Breast epithelium (tissue), 4 donors: ENCODE measurements at regions not wholly inside any gene's neighbourhood (a gene's known extent, or its start where the extent isn't known, plus 50 kb on each side); places are given as distances from the start of the nearest gene placed in this dataset.

ENCODE experiments used
- DNase-seq, 2 donors: peaks; one replicate each; pipeline ENCODE4 v3.0.0-alpha.2; 2019; ENCODE audit warnings: low spot score in 2 of 2
- H3K27ac ChIP-seq, 2 donors: fragments of 200-600 bp; sonication (generic) in 1 of 2; one replicate each; pipeline ENCODE4 v1.5.1; 2016 to 2019; ENCODE audit warnings: mild to moderate bottlenecking in 1 of 2
- H3K27me3 ChIP-seq, 2 donors: fragments of 200-600 bp; sonication (generic) in 1 of 2; one replicate each; pipeline versions ENCODE4 v1.5.1 to v1.6.0; 2017 to 2019; ENCODE audit warnings: control low read depth in 1 of 2, mild to moderate bottlenecking in 1 of 2
- H3K36me3 ChIP-seq: fragments of 200-600 bp; one replicate; pipeline ENCODE4 v1.5.1; 2019
- H3K4me1 ChIP-seq, 2 donors: fragments of 200-600 bp; sonication (generic); one replicate each; pipeline ENCODE4 v1.5.1; 2016 to 2019; ENCODE audit warnings: control low read depth in 1 of 2
- H3K4me3 ChIP-seq, 3 donors: fragments of 200-600 bp; sonication (generic); 1 replicate in 2 of 3; 2 replicates in 1 of 3; pipeline ENCODE4 v1.5.1; 2016 to 2019; ENCODE audit warnings: mild to moderate bottlenecking in 3 of 3, moderate library complexity in 2 of 3
- H3K9me3 ChIP-seq, 2 donors: fragments of 200-600 bp; sonication (generic) in 1 of 2; one replicate each; pipeline ENCODE4 v1.5.1; 2016 to 2019; ENCODE audit warnings: control low read depth in 1 of 2
- POLR2A ChIP-seq: fragments of 450-650 bp; IDR thresholded peaks from one replicate; pipeline ENCODE4 v1.6.1; 2016; ENCODE audit warnings: antibody characterized with exemption, mild to moderate bottlenecking, moderate library complexity
- POLR2AphosphoS5 ChIP-seq, 3 donors: sonication (generic); formaldehyde crosslinking; IDR thresholded peaks; one replicate each; pipeline ENCODE4 v1.6.1; 2017; ENCODE audit warnings: antibody characterized with exemption in 3 of 3
- intact Hi-C: fragments of 100-400 bp; cut with DNase I; formaldehyde crosslinking; loops from one replicate; pipeline ENCODE4 v1.15.1; 2023; ENCODE audit warnings: low total_unique reads
- TF ChIP-seq, protein P1 (sequence below), 3 donors: fragments of 450-650 bp; IDR thresholded peaks; one replicate each; pipeline ENCODE4 v1.5.1; 2016 to 2017; ENCODE audit warnings: antibody characterized with exemption in 3 of 3, mild to moderate bottlenecking in 3 of 3, moderate library complexity in 3 of 3

DNA sequence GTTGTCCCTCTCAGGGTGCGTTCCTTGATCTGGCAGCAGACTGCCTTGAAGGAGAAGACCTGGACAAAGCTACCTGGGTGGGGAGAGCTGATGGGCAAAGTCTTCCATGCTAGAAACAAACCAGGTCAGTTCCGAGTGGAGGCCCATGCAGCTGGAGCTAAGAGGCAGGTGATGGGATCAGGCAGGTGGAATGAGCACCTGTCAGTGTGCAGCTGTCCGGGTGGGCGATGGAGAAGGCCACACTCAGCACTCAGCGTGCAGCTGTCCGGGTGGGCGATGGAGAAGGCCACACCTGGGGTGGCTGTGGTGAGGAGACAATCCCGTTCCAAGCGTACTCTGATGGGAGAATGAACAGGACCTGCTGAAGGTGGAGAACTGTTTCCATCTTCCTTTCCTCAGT is 237.3 kb upstream of the MYT1L start:
- no peak for TF ChIP-seq POLR2A
- TF ChIP-seq POLR2AphosphoS5 (IDR thresholded peaks at IDR 0.05) = no peak
- TF ChIP-seq, protein P1, sequence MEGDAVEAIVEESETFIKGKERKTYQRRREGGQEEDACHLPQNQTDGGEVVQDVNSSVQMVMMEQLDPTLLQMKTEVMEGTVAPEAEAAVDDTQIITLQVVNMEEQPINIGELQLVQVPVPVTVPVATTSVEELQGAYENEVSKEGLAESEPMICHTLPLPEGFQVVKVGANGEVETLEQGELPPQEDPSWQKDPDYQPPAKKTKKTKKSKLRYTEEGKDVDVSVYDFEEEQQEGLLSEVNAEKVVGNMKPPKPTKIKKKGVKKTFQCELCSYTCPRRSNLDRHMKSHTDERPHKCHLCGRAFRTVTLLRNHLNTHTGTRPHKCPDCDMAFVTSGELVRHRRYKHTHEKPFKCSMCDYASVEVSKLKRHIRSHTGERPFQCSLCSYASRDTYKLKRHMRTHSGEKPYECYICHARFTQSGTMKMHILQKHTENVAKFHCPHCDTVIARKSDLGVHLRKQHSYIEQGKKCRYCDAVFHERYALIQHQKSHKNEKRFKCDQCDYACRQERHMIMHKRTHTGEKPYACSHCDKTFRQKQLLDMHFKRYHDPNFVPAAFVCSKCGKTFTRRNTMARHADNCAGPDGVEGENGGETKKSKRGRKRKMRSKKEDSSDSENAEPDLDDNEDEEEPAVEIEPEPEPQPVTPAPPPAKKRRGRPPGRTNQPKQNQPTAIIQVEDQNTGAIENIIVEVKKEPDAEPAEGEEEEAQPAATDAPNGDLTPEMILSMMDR (IDR thresholded peaks at IDR 0.05) = no peak
- Histone ChIP-seq H3K9me3 (no peaks in the 10 kb centered on the region), H3K36me3 (no peaks in the 10 kb centered on the region), H3K4me1 (no peaks in the 10 kb centered on the region), H3K27ac (no peak overlapping the region), H3K27me3 (no peaks in the 10 kb centered on the region), H3K4me3 (no peak overlapping the region)
- intact Hi-C loops = no loop called here
- no peak for DNase-seq

- DNase-seq = no peak
- Histone ChIP-seq H3K4me1 (no peaks in the 10 kb centered on the region), H3K9me3 (no peaks in the 10 kb centered on the region), H3K36me3 (no peaks in the 10 kb centered on the region), H3K27ac (no peak overlapping the region), H3K4me3 (no peak overlapping the region), H3K27me3 (no peaks in the 10 kb centered on the region)
- intact Hi-C loops = no loop called here
- TF ChIP-seq, protein P1 (IDR thresholded peaks at IDR 0.05) = no peak
- TF ChIP-seq POLR2A = no peak
- TF ChIP-seq POLR2AphosphoS5 (IDR thresholded peaks at IDR 0.05) = no peak
Observed at GRCh38 chr2:2567776-2568175, 236.7 kb upstream of the MYT1L start.

GRCh38 chr2:2566396-2567323 is 235.6 kb upstream of the MYT1L start:
- H3K4me3 ChIP-seq = no peak overlapping the region

GRCh38 chr2:2565671-2566070 is 234.6 kb upstream of the MYT1L start:
- no peak overlapping the region for H3K27ac ChIP-seq
- TF ChIP-seq POLR2AphosphoS5 (IDR thresholded peaks at IDR 0.05) (no peak), POLR2A (no peak)
- TF ChIP-seq, protein P1 (IDR thresholded peaks at IDR 0.05) = no peak
- H3K36me3 ChIP-seq = no peaks in the 10 kb centered on the region
- DNase-seq = no peak
- intact Hi-C loops = no loop called here
- no peaks in the 10 kb centered on the region for H3K27me3 ChIP-seq
- H3K9me3 ChIP-seq = no peaks in the 10 kb centered on the region
- H3K4me3 ChIP-seq = no peak overlapping the region
- no peaks in the 10 kb centered on the region for H3K4me1 ChIP-seq

More at GRCh38 chr2:2566396-2567323, 235.6 kb upstream of the MYT1L start:
- no peaks in the 10 kb centered on the region for H3K9me3 ChIP-seq
- H3K36me3 ChIP-seq = no peaks in the 10 kb centered on the region
- no peaks in the 10 kb centered on the region for H3K4me1 ChIP-seq
- no peaks in the 10 kb centered on the region for H3K27me3 ChIP-seq
- no peak overlapping the region for H3K27ac ChIP-seq
- intact Hi-C loops = no loop called here
- TF ChIP-seq POLR2A = no peak
- no peak for TF ChIP-seq POLR2AphosphoS5 (IDR thresholded peaks at IDR 0.05)
- TF ChIP-seq, protein P1 (IDR thresholded peaks at IDR 0.05) = no peak
- DNase-seq = no peak

DNA sequence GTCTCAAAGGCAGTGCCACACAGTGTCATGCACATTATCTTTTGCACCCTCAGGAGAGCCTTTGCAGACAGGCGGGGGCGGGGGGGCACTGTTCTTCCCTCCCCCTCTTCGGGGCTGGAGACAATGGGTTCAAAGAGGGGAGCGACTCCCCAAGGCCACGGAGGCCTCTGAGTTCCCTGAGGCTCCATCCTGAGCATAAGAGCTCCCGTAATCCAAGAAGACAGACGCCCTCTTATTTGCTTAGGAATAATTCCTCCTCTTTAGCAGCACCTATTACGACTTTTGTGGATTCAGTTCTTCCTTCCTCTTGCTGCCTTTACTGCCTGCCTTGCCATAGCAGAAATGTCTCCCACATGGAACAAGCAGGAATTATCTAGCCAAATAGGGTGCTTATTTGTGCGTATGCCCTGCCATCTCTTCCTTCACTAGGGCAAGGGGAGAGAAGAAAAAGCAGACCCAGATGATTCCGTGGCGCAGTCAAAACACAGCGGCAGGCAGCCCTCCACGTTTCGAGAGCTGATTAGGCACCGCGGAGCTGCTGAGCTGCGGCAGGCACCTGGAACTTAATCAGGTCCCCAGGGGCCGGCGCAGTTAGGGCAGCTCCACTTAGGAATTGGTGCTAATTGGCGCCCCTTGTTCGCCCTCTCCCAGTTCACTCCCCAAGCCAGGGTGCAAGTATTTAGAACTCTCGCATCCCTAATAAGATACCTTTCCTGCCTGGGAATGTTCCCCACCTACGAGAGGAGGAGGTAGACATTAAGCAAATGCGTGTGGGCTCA is 233.4 kb upstream of the MYT1L start:
- intact Hi-C loops = no loop called here

More for the DNA sequence above, 233.4 kb upstream of the MYT1L start:
- no peaks in the 10 kb centered on the region for H3K9me3 ChIP-seq
- no peaks in the 10 kb centered on the region for H3K36me3 ChIP-seq
- no peaks in the 10 kb centered on the region for H3K27me3 ChIP-seq
- TF ChIP-seq POLR2AphosphoS5 (IDR thresholded peaks at IDR 0.05) = no peak
- TF ChIP-seq POLR2A = no peak
- TF ChIP-seq, protein P1 (IDR thresholded peaks at IDR 0.05) = no peak
- no peak for DNase-seq
- no peak overlapping the region for H3K4me3 ChIP-seq
- no peak overlapping the region for H3K27ac ChIP-seq
- no peaks in the 10 kb centered on the region for H3K4me1 ChIP-seq
